Esophagus mucosa (tissue), 1 donor: ENCODE measurements at regions not wholly inside any gene's neighbourhood (a gene's known extent, or its start where the extent isn't known, plus 50 kb on each side); places are given as distances from the start of the nearest gene placed in this dataset.
"Not testable (repeated sequence)": the region's sequence is repeated elsewhere in the genome, so short reads cannot be mapped to it uniquely, and the experiment has no call there.

ENCODE experiments used
- ATAC-seq: fragments of 200-7000 bp; cut with Tn5 transposase; one replicate; pipeline ENCODE4 v1.9.1; 2020
- donor health status: DM: yes; HTN: yes; CAD: no.

DNA sequence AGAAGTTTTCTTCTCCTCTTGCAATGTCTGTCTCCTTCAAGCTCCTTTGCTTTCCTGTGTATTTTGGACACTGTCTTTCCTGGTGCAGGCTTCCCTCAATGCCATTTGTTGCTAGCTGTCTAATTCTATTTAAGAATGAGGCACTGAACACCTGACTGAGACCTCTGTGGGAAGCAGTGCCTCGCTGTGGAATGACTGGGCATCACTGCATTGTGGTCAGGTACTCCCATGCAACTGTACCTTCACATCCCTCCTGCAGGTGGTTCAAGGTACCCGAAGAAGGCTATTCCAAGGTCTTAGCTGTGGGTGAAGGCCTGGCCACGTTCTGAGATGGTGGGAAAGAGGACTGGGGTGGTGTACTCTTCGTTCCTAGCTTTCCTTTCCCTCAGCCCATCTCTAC is 152.8 kb upstream of the CTAGE1 start:
- no peak for ATAC-seq

DNA sequence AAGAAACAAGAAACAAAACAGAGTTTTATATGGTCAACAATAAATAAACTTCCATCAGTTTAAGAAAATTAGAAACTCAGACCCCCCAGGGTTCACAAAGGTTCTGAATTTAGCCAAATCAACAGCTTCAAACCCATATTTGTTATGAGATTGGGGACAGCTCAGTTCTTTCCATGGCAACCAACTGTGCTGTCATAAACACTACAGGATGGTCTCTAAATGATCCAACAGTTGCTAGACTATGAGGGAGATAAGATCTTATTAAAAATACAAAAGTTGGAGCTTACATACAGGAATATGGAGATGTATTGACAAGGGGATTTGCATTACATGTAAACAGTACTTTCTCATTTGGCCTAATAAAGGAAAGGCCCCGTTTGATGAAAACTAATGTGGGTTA is 154.6 kb upstream of the CTAGE1 start:
- ATAC-seq: no peak

DNA sequence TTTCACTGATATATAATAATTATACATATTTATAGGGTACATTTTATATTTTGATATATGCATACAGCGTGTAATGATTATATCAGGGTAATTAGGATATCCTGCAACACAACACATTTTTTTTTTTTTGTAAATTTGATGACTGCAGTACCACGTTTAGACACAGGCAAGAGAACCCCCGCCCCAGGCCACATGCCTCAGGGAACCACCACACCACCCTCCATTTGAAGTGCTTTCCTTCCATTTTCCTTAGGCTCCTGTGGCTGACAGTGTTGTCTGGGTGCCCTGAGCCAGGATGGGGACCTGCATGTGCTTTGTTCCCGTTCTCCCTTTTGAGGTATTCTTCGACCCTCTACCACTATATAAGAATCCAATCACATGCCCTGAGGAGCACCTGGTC is 161.6 kb upstream of the CTAGE1 start:
- no peak for ATAC-seq

DNA sequence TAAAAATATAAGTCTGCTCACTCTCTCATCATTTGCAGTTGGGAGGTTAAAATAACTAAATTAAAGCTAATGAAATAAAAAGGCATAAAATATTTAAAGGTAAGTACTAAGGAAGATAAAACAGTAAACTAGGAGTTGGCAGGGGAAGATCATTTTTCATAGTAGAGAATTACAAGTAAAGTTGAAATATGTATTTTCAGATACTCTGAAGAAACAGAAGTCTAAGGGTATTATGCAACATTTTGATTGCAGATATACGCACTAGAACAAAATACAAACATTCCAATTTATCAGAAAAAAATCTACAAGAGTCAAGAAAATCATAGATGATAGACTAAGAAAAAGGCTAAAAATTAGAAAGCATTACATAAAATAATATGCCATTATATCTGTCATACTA is 167.6 kb upstream of the CTAGE1 start:
- ATAC-seq: no peak

DNA sequence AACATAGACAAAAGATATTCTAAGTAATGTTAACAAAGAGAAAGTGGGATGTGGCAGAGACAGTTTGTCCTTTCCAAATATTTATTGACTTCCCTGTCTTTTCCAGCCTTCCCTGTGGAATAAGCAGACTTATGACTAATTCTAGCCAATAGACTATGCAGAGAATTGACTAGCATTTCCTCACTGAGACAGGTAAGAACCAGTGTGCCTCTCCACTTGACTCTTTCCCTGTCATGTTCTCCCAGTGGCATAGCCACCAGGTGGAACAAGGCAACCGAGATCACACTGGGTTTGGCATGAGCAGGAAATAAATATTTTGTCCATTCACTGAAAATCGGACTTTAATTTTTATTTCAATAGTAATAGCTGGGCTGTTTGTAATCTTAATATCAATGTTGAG is 168.1 kb upstream of the CTAGE1 start:
- no peak for ATAC-seq

DNA sequence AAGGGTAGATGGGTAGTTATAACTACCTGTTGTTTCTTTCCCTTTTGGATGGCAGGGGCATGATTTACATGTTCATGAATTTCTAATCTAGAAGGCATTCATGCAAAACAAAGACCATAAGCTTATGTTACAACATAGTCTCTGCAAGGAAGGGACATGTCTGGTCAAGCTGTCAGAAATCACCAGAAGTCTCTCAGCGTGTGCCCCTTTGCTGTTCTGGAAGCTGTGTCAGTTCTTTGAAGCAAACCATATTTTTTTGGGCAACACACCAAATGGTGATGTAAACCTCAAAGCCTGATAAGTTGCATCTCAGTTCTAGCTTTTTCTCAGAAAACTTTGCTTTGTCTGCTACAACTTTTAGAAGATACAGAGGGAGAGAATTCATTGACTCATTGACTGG is 173.5 kb upstream of the CTAGE1 start:
- peak; percentile 25 for ATAC-seq

DNA sequence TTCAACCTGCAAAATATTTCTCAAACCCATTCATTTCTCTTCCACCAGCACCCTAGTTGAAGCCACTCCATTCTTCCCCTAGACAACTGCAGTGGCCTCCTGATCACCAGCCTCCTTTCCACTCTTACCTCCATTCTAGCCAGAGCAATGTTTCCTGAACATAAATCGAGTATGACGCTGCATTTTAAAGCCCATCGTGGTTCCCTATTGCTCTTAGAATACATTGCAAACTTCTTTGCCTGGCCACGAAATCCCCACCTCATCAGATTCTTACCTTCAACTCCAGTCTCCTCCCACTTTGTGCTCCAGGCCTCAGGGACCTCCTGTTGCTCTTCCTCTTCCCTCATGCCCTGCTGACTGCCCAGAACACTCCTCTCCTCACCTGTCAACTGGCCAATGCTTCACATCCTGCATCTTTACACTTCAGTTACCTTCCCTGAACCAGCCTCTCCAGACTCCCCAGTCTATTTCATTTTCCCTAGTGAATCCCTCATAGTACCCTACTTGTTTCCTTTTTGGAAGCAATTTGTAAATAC is 176.5 kb upstream of the CTAGE1 start:
- no peak for ATAC-seq

DNA sequence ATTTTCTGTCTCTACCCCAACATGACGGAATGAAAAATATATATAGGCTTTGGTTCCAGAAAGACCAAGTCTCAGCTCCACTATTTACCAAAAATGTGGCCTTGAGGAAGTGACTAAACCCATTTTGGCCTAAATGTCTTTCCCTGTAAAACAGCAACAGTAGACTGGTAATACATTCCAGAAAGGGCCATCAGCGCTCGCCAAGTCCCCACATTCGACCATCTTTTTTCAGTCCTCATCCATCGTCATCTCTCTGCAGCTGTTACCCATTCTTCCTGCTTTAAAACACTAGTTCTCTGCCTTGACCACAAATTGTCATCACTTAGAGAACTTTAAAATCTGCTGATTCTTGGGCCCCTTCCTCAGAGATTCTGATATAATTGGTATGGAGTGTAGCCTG is 183.8 kb upstream of the CTAGE1 start:
- ATAC-seq: no peak

DNA sequence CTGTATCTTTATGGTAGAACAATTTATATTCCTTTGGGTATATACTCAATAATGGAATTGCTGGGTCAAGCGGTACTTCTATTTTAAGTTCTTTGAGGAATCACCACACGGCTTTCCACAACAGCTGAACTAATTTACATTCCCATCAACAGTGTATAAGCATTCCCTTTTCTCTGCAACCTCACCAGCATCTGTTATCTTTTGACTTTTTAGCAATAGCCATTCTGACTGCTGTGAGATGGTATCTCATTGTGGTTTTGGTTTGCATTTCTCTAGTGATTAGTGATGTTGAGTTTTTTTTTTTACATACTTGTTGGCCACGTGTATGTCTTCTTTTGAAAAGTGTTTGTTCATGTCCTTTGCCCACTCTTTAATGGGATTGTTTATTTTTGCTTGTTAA is 184.7 kb upstream of the CTAGE1 start:
- not testable (repeated sequence) for ATAC-seq

DNA sequence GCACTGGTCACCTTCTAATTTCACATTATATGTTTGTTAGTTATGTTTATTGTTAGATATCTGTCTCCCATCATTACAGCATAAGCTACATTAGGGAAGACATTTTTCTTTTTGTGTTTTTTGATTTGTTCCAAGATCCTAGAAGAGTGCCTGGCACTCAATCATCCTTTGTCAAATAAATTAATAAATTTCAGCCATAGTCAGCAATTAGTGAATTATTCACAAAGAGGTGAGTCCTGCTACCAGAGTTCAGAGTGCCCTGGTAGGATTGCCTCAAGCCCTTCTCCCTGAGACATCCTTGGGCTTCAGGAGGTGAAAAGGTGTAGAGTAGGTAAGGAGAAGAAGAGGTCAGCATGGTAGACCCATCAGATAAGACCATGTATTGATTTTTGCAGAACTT is 186.2 kb upstream of the CTAGE1 start:
- no peak for ATAC-seq

DNA sequence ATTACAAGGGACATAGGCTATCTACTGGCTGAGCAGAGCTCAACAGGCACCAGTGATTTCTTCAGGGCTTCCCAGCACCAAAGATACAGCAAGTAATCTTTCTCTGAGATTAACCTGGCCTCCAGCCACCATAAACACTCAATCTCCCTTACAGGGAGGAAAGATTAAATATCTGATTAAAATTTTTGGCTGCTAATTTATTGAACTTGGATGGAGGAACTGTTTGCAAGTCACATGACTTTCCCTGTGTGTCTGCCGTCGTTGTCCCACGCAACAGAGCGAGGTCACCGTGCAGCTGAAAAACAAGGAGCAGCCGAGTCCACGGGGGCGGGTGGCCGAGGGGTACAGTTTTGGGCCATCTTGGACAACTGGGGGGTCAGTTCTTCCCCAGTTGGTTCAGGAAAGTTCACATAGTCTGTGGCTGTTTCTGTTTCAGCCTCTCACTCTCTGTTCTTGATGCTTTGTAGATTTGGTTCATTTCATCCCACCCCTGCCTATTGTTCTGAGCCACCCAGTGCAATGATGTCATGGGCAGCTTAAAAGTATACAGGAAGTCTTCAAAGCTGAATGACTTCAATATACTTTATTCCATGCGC is 186.8 kb upstream of the CTAGE1 start:
- peak; percentile 32 for ATAC-seq

DNA sequence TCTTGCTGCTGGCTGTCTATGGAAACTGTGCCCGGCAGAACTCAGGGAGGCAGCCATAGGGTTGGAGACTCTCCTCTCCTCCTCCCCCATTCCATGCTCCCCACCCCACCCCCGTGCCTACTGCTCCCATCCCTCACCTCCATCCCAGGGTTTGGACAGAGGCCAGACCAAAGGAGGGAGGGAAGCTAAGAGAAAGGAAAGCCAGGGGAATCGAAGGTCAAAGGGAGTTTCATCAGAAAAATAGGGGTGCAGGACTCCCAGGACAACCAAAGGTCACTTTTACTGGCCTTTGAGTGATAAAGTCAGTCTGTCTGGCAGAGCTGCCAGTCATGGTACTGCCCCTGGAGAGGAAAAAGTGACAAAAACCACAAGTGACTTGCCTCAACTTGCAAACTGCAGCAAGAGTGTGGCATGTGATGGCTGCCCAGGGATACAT is 187.3 kb upstream of the CTAGE1 start:
- ATAC-seq: no peak

DNA sequence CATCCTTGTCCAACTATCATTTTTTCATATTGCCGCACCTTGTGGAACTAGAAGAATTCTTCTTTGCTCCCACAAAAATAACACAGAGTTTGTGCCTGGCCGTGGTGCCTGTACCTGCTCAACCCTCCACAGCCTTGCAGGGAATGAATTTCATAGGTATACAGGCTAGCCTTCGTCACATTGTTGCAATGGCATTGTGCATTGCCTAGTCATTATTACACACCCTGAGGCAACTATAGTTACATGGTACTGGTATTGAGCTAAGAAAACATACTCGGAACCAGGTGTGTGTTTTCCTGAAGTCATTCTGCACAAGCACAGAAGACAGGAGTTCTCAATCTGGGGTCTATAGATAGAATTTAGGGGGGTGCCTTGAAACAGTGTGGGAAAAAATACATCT is 188.0 kb upstream of the CTAGE1 start:
- no peak for ATAC-seq

DNA sequence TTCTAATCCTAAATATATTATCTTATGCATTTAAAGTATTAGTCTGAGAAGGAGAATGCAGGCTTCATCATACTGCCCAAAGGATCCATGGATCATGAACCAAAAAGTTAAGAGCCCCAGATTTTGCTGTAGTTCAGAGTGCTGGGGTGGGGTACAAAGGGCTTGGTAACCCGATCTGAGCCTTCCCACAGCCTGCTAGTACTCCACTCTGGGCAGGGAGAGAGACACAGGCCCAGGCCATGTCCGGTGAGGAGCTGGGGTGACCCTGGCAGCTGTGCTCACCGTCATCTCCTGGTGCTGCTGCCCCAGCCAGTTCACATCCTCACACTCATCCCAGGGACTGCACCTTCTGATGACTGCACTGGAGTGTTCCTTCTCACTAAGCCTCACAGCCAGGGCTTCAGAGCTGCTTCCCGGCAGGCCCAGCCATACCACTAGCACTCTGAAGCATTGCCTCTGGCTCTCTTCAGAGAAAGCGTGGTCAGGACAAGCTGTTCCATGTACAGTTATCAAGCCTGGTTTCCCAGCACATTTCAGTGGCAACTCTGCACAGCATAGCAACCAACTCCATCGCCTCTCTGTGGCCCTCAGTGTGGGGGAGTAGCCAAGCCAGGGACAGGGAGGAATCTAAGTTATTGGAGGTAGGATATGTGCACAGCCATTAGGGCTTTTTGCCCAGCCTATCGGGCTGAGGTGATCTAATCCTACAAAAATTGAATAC is 189.0 kb upstream of the CTAGE1 start:
- no peak for ATAC-seq

DNA sequence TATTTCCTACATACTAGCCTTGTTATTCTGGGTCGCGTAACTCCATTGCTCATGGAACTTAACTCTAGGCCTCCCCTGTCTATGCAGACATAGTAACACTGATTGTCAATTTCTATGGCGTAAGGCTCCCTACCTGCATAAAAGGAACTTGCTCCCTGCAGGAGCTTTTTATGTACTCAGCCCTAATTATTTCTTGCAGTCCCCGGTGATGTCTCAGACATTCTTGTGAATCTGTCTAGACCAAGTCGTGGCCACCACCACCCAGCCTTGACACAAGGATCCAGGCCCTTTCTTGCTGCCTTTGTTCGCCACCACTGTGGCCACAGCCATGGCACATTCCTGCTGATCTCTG is 189.5 kb upstream of the CTAGE1 start:
- ATAC-seq: no peak

DNA sequence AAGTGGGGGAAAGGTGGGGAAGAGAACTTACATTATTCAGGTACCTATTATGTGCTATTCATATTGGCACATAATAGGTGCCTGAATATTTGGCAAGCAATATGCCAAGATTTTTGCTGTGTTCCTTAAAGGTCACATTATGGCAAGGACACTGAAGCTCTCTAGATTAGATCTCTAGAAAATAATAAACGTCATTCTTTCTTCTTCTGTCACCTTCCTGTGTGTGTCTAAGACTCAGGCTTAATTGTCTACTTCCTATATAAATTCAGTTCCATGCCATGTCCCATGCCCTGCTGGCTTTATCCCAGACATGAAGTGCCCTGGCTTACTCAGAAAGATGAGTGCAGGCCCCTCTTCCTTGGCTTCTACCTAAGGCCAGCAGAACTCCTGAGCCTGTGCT is 191.1 kb upstream of the CTAGE1 start:
- no peak for ATAC-seq

DNA sequence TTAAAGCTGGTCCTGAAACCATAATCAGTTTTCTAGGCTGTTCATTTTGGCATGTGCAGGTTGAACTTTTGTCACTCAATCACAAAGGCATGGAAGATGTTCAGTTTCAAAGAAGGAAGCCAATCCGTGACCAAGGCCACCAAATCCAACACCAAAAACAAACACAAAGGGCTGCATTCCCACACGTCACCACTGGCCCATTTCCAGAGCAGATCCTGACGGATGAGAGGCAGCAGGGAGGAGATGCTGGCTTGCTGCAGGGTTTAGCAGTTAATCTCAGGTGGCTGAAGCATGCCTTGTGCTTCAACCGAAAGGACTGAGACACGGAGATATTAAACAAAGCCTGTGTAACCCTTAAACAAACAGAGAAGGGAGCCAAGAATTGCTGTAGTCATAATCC is 191.9 kb upstream of the CTAGE1 start:
- peak; percentile 72 for ATAC-seq

DNA sequence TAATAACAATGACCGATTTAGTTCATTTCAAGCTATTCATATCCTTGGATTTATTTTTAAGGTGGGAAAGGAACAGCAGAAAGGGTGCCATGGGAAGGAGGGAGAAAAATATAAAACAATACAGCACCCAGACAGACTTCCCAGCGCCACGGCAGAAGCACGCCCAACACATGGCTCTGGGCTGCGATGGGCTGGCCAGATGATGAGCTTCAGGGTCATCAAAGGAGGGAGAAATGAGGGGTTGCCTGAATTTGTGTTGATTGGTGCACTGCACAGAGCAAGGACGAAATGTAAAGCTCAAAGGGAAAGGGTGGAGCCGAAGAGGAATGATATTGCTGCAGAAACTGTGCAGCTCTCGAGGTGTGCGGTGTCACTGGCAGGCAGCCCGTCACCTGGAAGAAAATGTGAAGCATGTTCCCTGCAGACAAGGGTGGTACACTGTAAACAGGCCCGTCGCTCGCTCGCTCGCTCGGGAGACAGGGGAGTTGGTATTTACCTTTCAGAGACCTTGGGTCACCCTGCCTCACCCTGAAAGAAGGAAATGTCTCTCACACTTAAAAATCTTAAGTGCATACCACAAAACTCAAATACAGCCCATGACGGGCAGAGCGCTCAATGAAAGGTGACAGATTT is 195.5 kb upstream of the CTAGE1 start:
- ATAC-seq: no peak

DNA sequence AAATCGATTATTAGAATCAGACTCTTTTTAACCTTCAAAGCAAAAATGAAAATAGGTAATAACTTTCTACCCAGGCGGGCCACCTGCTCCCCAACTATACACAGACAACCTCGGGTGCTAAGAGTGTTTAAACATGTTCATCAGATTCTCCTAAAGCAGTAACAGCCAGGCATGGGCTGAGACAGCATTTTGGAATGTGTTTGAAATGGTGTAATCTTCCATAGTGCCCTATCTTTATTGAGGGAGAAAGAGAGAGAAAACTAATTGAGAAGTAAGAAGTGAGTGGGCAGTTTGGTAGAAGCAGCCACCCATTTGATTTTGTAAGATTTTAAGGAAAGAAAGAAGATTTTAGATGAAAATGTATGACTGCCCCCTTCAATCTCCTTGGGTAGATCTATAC is 196.1 kb upstream of the CTAGE1 start:
- ATAC-seq: no peak

DNA sequence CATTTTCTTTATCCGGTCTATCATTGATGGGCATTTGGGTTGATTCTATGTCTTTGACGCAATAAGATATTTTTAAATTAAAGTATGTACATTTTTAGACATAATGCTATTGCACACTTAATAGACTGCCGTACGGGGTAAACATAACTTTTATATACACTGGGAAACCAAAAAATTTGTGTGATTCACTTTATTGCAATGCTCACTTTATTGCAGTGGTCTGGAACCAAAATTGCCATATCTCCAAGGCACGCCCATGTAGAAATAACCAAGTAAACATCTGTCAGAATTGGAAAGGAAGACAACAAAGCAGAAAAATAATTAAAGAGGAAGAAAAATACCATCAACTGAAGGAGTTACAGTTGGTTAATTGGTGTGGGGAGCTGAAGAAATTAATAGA is 205.8 kb upstream of the CTAGE1 start:
- no peak for ATAC-seq

DNA sequence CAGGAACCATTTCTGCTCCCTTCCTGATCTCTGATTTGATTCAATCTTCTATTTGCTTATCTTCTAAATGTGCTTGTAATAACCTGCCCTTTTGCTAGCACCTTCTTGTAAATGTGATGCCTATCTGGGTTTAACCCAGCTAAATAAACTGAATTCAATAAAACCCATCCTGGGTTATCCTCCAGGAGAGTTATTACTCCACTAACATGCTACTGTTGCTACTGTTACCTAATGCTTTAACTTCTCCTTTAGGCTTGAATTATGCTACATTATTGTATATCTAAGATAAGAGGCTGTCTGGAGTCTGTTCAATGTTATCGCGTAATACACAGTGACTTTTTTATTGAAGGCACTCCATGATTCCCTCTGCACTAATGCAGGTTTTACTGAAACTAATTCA is 206.5 kb upstream of the CTAGE1 start:
- ATAC-seq: no peak

DNA sequence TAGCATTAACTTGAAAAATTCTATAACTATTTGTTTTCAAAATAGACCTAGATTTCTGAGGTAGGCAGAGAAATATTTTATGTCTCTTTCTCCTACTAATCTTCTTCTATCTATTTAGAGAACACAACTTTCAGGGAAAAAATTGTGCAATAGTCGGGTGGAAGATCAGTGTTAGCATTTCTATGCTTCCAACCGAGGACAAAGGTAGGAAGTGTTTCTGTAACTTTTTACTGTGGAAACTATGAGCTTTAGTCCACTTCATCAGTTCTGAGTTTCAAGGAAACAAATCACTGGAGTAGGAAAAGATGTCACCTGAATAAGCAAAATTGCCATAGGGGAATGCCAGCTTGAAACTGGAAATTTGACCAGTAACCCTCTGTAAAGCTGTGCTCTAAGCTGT is 207.7 kb upstream of the CTAGE1 start:
- no peak for ATAC-seq

DNA sequence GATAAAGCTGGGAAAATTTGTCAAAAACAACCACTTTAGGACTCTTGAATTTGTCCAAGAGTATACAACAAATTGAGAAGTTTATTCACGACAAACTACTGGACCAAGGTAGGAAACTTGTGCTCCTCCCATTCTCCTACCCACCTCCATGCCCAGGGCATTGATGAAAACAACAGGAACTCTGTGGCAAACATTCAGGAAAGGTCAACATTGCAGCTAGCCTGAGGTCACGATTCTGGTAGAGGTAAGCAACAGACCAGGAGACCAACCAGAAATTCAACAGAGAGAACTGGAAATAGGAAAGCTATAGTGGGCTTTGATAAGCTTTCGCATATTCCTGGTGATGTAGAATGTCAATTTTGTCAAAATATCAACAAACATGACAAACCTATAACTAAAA is 209.1 kb upstream of the CTAGE1 start:
- ATAC-seq: no peak

DNA sequence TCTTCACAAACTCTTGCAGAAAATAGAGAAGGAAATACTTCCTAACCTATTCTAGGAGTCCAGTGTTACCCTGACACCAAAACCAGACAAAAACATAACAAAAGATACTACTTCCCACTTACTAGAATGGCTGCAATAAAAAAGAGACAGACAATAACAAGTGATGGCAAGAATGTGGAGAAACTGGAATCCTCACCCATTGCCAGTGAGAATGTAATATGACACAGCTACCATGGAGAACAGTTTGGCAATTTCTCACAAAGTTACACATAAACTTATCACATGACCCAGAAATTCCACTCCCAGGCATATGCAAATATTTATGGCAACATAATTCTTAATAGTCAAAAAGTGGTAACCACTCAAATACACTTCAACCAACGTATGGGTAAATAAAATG is 209.8 kb upstream of the CTAGE1 start:
- no peak for ATAC-seq
